MM.1S (cell line): ENCODE measurements at regions not wholly inside any gene's neighbourhood (a gene's known extent, or its start where the extent isn't known, plus 50 kb on each side); places are given as distances from the start of the nearest gene placed in this dataset.
"Not testable (repeated sequence)": the region's sequence is repeated elsewhere in the genome, so short reads cannot be mapped to it uniquely, and the experiment has no call there.

ENCODE experiments used
- DNase-seq: peaks from one replicate; pipeline ENCODE4 v3.0.0-alpha.2; 2015
- H2AFZ ChIP-seq: fragments of 300-600 bp; sonication (generic); 2 replicates; pipeline ENCODE4 v1.6.0; 2016; ENCODE audit warnings: antibody characterized with exemption, low read length
- H3F3A ChIP-seq: fragments of 300-600 bp; sonication (generic); 2 replicates; pipeline ENCODE4 v1.6.1; 2016; ENCODE audit warnings: mild to moderate bottlenecking, antibody characterized with exemption, low read length, moderate library complexity, mixed read lengths; ENCODE audit not compliant: insufficient read depth
- H3K27ac ChIP-seq: fragments of 300-600 bp; sonication (generic); 2 replicates; pipeline ENCODE4 v1.5.1; 2016; ENCODE audit warnings: mild to moderate bottlenecking, low read length
- H3K27me3 ChIP-seq: fragments of 300-600 bp; sonication (generic); replicated peaks from 2 replicates; pipeline ENCODE4 v1.6.0; 2016; ENCODE audit warnings: low read length; ENCODE audit not compliant: insufficient read depth
- H3K36me3 ChIP-seq: fragments of 300-600 bp; sonication (generic); replicated peaks from 2 replicates; pipeline ENCODE4 v1.6.1; 2016; ENCODE audit warnings: mild to moderate bottlenecking, low read length, mixed read lengths; ENCODE audit not compliant: insufficient read depth
- H3K4me1 ChIP-seq: fragments of 300-600 bp; sonication (generic); 2 replicates; pipeline ENCODE4 v1.6.1; 2016; ENCODE audit warnings: low read length, mixed read lengths
- H3K4me2 ChIP-seq: fragments of 300-600 bp; sonication (generic); 2 replicates; pipeline ENCODE4 v1.6.0; 2016; ENCODE audit warnings: low read depth, low read length
- H3K4me3 ChIP-seq: fragments of 300-600 bp; sonication (generic); 2 replicates; pipeline ENCODE4 v1.5.1; 2016; ENCODE audit warnings: low read length, mixed read lengths
- H3K79me2 ChIP-seq: fragments of 300-600 bp; sonication (generic); 2 replicates; pipeline ENCODE4 v1.6.1; 2016; ENCODE audit warnings: mixed run types, low read length, mixed read lengths
- H3K9ac ChIP-seq: fragments of 300-600 bp; sonication (generic); 2 replicates; pipeline ENCODE4 v1.6.1; 2016; ENCODE audit warnings: low read length, mixed read lengths
- H3K9me2 ChIP-seq: fragments of 300-600 bp; sonication (generic); replicated peaks from 2 replicates; pipeline ENCODE4 v1.6.1; 2016; ENCODE audit warnings: mild to moderate bottlenecking, low read length, mixed read lengths; ENCODE audit not compliant: insufficient read depth
- H3K9me3 ChIP-seq: fragments of 300-600 bp; sonication (generic); replicated peaks from 2 replicates; pipeline ENCODE4 v1.6.1; 2016; ENCODE audit warnings: mild to moderate bottlenecking, low read length, mixed read lengths; ENCODE audit not compliant: insufficient read depth
- H4K20me1 ChIP-seq: fragments of 300-600 bp; sonication (generic); 2 replicates; pipeline ENCODE4 v1.6.1; 2016; ENCODE audit warnings: mild to moderate bottlenecking, low read length, moderate library complexity, mixed read lengths; ENCODE audit not compliant: insufficient read depth
- EZH2 ChIP-seq: fragments of 300-600 bp; sonication (generic); optimal IDR thresholded peaks from 2 replicates; pipeline ENCODE3; 2017; ENCODE audit warnings: low read depth, mild to moderate bottlenecking, antibody characterized with exemption, low read length, mixed read lengths
- EZH2phosphoT487 ChIP-seq: fragments of 300-600 bp; sonication (generic); IDR thresholded peaks from 2 replicates; pipeline ENCODE4 v1.6.1; 2018; ENCODE audit warnings: antibody characterized with exemption, low read length
- TF ChIP-seq, protein P1 (sequence below): fragments of 300-600 bp; sonication (generic); IDR thresholded peaks from 2 replicates; pipeline ENCODE4 v1.5.1; 2016; ENCODE audit warnings: antibody characterized with exemption, low read length, mixed read lengths

DNA sequence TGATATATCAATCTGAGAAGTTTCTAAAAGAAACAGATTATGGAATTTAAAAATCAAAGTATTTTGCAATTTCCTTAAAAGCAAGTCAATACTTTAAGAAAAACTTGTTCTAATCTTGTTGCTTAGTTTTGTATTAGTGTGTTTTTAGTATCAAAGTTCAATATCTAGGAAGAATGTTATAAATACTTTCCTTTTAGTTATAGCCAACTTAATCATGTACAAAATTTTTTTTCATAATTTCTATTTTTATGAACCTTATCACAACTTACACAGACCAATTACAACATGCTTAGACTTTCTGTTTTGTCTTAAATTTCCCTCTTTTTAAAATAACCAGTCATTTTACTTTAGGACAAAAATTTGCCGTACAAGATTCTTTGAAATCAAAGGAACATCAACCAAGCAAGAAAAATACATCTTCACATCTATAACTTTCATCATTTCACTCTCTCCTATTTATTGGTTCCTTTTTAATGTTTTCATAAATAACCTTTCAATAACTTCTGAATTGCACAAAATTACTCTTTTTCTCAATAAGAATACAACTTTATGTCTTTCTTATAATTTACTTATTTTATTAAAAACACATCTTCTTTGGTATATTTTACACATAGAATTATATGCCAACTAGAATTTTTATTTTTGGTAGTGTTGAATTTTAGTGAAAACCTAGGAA lies 308.2 kb upstream of the GLI3 start:
- TF ChIP-seq EZH2phosphoT487 = no peak
- TF ChIP-seq, protein P1, sequence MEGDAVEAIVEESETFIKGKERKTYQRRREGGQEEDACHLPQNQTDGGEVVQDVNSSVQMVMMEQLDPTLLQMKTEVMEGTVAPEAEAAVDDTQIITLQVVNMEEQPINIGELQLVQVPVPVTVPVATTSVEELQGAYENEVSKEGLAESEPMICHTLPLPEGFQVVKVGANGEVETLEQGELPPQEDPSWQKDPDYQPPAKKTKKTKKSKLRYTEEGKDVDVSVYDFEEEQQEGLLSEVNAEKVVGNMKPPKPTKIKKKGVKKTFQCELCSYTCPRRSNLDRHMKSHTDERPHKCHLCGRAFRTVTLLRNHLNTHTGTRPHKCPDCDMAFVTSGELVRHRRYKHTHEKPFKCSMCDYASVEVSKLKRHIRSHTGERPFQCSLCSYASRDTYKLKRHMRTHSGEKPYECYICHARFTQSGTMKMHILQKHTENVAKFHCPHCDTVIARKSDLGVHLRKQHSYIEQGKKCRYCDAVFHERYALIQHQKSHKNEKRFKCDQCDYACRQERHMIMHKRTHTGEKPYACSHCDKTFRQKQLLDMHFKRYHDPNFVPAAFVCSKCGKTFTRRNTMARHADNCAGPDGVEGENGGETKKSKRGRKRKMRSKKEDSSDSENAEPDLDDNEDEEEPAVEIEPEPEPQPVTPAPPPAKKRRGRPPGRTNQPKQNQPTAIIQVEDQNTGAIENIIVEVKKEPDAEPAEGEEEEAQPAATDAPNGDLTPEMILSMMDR = no peak
- no peaks in the 10 kb centered on the region for H3K27me3 ChIP-seq
- H3K9ac ChIP-seq = no peak overlapping the region
- no peaks in the 10 kb centered on the region for H3K36me3 ChIP-seq
- H3K4me3 ChIP-seq = no peak overlapping the region
- H3K4me2 ChIP-seq = no peak overlapping the region
- no peak overlapping the region for H2AFZ ChIP-seq
- no peak for DNase-seq
- no peaks in the 10 kb centered on the region for H3K9me2 ChIP-seq
- H3F3A ChIP-seq = no peaks in the 10 kb centered on the region
- H3K79me2 ChIP-seq = no peaks in the 10 kb centered on the region
- H3K4me1 ChIP-seq = no peaks in the 10 kb centered on the region
- H3K9me3 ChIP-seq = no peaks in the 10 kb centered on the region
- H4K20me1 ChIP-seq = no peaks in the 10 kb centered on the region
- no peak overlapping the region for H3K27ac ChIP-seq

DNA sequence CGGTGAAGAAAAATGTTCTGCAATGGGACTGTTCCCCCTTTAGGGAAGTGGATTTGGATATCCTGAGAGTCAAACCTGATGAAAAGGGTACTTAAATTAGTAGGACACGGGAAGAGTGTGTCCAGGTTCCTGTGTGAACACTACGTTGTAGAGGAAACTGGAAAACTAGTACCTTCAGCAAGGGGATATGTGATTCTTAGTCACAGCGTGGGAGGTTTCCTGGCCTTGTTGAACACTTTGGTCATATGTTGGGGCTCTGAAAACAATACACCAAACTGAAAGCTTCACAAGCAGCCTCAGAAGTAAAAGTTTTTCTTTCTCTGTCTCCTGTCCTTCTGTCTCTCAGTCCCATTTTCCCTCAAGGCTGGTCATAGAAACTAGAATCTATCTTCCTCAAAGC lies 306.9 kb upstream of the GLI3 start:
- TF ChIP-seq EZH2phosphoT487 = no peak
- TF ChIP-seq, protein P1 = no peak
- TF ChIP-seq EZH2 = no peak
- no peaks in the 10 kb centered on the region for H3K9me2 ChIP-seq
- H3F3A ChIP-seq = no peaks in the 10 kb centered on the region
- no peaks in the 10 kb centered on the region for H3K36me3 ChIP-seq
- H3K79me2 ChIP-seq = no peaks in the 10 kb centered on the region
- no peaks in the 10 kb centered on the region for H4K20me1 ChIP-seq
- DNase-seq = no peak
- no peak overlapping the region for H3K27ac ChIP-seq
- no peaks in the 10 kb centered on the region for H3K9me3 ChIP-seq
- H3K4me1 ChIP-seq = no peaks in the 10 kb centered on the region
- no peak overlapping the region for H3K4me2 ChIP-seq
- H3K9ac ChIP-seq = no peak overlapping the region
- H2AFZ ChIP-seq = no peak overlapping the region
- no peak overlapping the region for H3K4me3 ChIP-seq
- H3K27me3 ChIP-seq = no peaks in the 10 kb centered on the region

DNA sequence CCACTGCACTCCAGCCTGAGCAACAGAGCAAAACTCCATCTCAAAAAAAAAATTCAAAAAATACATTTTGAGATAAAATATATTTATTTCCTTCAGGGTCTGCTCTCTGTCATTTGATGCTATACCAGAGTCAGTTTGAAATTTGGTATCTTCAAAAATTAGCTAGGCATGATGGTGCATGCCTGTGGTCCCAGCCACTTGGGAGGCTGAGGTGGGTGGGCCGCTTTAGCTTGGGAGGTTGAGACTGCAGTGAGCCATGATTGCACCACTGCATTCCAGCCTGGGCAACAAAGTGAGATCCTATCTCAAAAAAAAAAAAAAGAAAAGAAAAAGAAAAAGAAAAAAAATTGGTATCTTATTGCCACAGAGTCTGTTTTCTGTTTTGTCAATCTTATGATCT lies 305.4 kb upstream of the GLI3 start:
- H3K4me1 ChIP-seq, H3K9me3 ChIP-seq, H3K9ac ChIP-seq, H2AFZ ChIP-seq, H3K27me3 ChIP-seq, H4K20me1 ChIP-seq, H3K36me3 ChIP-seq, H3K9me2 ChIP-seq, H3K4me3 ChIP-seq, H3K27ac ChIP-seq, H3F3A ChIP-seq, H3K4me2 ChIP-seq, DNase-seq, H3K79me2 ChIP-seq: not testable (repeated sequence)

DNA sequence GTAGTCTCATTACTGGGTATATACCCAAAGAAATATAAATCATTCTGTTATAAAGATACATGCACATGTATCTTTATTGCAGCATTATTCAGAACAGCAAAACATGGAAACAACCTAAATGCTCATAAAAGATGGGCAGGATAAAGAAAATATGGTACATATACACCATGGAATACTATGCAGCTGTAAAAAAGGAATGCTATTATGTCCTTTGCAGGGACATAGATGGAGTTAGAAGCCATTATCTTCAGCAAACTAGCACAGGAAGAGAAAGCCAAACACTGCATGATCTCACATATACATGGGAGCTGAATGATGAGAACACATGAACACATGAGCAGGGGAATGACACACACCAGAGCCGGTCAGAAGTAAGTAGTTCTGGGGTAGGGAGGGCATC lies 297.4 kb upstream of the GLI3 start:
- Histone ChIP-seq H3K79me2 (no peaks in the 10 kb centered on the region), H3K36me3 (no peaks in the 10 kb centered on the region), H3K27ac (no peak overlapping the region), H3K27me3 (no peaks in the 10 kb centered on the region), H2AFZ (no peak overlapping the region), H4K20me1 (no peaks in the 10 kb centered on the region), H3K4me3 (no peak overlapping the region), H3F3A (no peaks in the 10 kb centered on the region), H3K9me2 (no peaks in the 10 kb centered on the region), H3K4me2 (no peak overlapping the region), H3K9me3 (no peaks in the 10 kb centered on the region), H3K9ac (no peak overlapping the region), H3K4me1 (no peaks in the 10 kb centered on the region)
- no peak for DNase-seq
- TF ChIP-seq, protein P1 = no peak
- TF ChIP-seq EZH2 (no peak), EZH2phosphoT487 (no peak)
